Left renal pelvis (tissue), 4 donors: ENCODE measurements at regions not wholly inside any gene's neighbourhood (a gene's known extent, or its start where the extent isn't known, plus 50 kb on each side); places are given as distances from the start of the nearest gene placed in this dataset.
"Not testable (repeated sequence)": the region's sequence is repeated elsewhere in the genome, so short reads cannot be mapped to it uniquely, and the experiment has no call there.

Source experiments
- DNase-seq, 4 donors: peaks; one replicate each; pipeline ENCODE4 v3.0.0-alpha.2; 2013; ENCODE audit warnings: low read depth in 4 of 4, low spot score in 3 of 4

DNA sequence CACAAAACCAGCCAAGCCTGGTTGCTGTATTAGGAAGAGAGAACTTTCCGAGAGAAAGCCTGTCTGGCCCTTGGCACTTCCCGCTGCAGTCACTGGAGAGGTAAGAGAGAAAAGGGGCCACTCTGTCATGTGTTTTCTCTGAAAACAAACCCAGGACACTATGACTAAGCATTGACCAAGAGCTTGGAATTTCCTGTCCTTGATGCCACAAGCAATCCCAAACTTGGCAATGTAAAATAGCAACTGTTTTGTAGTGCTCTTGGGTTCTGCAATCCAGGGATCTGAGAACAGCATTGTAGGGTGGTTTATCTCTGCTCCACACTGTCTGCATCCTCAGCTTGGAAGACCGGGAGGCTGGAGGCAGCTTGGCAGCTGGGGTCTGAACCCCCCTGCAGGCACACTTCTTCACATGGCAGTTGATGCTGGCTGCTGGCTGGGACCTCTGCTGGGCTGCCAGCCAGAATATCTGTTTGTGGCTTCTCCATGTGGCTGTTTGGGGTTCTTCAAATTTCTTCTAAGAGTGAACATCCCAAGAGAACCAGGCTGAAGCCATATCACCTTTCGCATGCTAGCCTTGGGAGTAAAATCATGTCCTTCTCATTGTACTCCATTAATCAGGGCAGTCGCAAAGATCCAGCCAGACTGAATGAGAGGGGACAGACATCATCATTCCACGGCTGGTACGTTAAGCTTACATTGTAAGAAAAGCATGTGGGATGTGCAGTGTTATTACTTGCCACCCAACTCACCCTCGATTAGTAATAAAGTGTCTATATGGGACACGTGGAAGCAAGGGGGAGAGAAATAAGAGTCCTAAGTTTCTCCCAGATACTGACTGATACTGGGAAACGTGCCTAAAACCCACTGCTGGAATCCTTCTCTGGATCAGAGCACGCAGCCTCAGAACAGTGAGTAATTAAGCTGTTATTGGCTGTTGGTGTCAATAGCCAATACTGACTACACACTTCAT lies 537.4 kb upstream of the B3GAT1 start:
- DNase-seq, result no peak

DNA sequence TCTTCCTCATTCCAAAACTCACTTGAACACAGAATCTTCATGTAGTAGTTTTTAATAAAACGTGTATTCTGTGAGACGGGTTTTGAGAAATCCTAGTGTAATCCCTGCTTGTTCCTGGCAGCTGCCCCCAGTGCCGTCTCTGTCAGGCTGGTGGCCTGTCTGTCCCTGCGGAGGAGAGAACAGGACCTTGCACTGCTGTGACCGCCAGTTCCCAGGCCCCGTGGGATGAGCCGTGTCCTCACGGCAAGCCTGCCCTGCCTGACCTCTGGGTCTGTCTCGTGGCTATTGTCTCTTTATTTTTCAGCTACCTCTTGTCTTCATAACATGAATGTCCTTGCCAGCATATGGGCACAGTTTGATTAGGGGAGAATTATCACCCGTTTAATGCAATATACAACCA lies 535.5 kb upstream of the B3GAT1 start:
- DNase-seq, result no peak

GRCh38 chr11:134945993-134946392 lies 534.0 kb upstream of the B3GAT1 start:
- DNase-seq, result no peak

GRCh38 chr11:134944986-134945385 lies 532.9 kb upstream of the B3GAT1 start:
- no peak for DNase-seq

DNA sequence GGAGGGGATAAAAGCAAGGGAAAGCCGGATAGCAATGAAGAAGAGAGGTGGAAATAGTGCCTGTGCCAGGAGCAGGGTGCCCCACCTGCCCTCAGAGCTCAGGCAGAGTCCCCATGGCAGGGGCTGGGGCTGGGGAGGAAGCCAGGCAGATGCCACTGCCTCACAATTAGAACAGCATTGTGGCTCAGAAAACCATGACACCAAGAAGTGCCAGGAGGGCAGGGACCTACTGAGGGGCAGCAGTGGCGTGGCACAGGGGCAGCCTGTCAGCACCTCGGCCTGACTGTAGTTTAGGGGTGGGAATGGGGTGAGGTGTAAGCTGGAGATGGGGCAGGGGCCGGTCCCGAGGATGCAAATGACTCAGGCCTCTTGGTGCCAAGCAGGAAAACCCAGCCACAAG lies 532.1 kb upstream of the B3GAT1 start:
- DNase-seq, result no peak

DNA sequence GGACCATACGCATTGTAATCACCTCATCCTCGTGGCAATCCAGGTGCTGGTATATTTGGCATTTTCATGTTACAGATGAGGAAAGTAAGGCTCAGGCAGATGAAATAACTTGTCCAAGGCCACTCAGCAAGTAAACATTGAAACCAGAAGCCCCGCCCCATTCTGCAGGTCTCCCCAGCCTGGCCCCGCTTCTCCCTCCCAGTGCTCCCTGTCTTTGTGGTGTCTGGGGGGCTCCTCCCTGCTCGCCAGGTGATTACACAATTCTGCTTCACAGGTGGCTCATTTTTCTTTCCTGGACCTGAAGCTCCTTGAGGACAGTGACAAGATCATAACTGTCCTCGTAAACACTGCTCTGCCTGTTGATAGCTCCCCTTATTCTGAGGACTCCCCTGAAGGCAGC lies 531.5 kb upstream of the B3GAT1 start:
- no peak for DNase-seq

GRCh38 chr11:134942681-134943080 lies 530.6 kb upstream of the B3GAT1 start:
- DNase-seq, result no peak

- DNase-seq, result not testable (repeated sequence)
These were observed 530.0 kb upstream of the B3GAT1 start for GRCh38 chr11:134941936-134942600.

DNA sequence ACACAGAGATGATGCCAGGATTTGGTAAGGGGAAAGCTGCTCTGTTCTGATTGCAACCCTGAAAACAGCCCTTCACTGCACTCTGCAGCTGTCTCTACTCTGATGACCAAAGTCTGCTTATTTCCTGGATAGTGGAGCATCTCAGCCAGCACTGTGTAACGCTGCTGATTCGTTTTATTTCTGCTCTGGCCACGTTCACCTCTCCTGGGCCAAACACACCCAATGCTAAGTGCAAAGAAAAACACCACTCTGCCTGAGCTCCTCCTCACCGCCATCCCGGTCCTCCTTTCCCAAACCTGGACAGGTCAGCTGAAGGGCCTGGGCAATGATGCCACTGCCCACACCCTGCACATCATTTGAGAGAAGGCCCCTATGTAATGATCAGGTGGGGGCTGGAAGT lies 529.3 kb upstream of the B3GAT1 start:
- no peak for DNase-seq

- no peak for DNase-seq
These were observed 528.5 kb upstream of the B3GAT1 start for GRCh38 chr11:134940441-134941126.

- no peak for DNase-seq
These were observed 527.9 kb upstream of the B3GAT1 start for GRCh38 chr11:134939905-134940304.

DNA sequence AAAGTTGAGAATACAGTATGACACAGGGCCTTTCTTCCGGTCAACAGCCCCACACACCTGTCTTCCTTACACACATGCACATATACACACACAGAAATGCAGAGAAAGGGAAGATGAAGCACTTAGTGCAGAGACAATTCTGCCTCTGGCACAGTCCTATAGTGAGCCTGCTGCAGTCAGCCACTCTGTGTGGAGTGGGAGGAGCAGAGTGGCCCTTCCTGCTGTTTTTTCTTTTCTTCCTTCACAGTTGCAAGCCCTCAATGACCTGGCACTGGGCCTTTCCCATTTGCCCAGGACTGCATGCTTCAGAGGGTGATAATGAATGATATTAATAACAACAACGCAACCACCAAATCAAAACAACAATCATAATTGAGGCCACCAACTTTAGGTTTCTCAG lies 527.0 kb upstream of the B3GAT1 start:
- no peak for DNase-seq

GRCh38 chr11:134938212-134938611 lies 526.2 kb upstream of the B3GAT1 start:
- DNase-seq, result no peak

DNA sequence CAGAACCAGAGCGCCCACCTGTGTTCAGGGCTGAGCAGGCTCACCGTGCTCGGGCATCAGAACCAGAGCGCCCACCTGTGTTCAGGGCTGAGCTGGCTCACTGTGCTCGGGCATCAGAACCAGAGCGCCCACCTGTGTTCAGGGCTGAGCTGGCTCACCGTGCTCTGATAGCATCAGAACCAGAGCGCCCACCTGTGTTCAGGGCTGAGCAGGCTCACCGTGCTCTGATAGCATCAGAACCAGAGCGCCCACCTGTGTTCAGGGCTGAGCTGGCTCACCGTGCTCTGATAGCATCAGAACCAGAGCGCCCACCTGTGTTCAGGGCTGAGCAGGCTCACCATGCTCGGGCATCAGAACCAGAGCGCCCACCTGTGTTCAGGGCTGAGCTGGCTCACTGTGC lies 525.2 kb upstream of the B3GAT1 start:
- not testable (repeated sequence) for DNase-seq

DNA sequence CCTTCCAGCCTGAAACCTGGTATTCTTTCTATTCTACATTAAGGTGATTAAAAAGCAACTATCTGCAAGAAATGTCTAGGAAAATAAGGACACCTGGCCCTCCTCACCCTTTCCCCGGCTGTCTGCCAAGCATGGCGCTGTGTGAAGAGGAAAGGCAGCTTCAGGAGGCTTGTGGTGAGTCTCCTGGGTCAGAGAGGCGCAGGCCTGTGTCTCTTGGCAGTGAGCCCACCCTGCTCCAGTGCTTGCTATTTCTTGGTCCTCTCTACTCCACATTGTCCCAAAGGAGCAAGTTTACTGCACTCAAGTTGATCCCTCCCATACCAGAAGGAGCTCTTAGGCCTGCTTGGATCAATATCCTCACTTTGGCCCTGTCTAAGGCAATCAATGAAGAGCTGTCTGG lies 520.7 kb upstream of the B3GAT1 start:
- no peak for DNase-seq

DNA sequence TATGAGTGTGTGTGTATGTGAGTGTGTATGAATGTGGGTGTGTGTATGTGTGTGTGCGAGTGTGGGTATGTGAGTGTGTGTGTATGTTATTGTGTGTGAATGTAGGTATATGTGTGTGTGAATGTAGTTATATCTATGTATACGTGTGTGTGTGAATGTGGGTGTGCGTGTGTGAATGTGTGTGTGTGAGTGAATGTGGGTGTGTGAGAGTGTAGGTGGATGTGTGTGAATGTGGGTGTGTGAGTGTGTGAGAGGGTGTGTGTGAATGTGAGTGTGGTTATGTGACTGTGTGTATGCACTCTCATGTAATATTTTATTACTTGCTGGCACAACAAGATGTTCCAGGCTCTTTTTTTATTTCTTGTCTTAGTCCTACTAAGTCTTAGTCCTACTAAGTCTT lies 513.4 kb upstream of the B3GAT1 start:
- no peak for DNase-seq

- DNase-seq, result no peak
These were observed 511.4 kb upstream of the B3GAT1 start for GRCh38 chr11:134923441-134923840.

DNA sequence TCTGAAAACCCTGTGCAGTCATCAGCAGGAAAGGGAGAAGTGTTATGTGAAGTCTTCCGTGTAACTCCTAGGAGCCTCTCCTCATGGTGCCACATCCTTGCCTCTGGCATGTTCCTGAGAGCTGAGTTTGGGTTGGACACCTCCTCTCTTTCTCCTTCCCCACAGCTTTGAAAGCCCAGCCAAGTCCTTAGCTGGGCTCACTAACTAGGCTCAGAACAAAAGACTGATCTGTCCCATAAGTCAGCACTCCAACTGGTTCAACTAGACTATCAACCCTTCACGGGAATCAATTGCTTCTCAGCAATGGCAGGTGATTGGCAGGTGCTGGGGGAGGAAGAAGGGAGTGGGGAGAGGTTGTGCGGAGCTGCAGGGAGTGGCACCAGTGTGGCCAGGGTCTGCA lies 509.9 kb upstream of the B3GAT1 start:
- no peak for DNase-seq

DNA sequence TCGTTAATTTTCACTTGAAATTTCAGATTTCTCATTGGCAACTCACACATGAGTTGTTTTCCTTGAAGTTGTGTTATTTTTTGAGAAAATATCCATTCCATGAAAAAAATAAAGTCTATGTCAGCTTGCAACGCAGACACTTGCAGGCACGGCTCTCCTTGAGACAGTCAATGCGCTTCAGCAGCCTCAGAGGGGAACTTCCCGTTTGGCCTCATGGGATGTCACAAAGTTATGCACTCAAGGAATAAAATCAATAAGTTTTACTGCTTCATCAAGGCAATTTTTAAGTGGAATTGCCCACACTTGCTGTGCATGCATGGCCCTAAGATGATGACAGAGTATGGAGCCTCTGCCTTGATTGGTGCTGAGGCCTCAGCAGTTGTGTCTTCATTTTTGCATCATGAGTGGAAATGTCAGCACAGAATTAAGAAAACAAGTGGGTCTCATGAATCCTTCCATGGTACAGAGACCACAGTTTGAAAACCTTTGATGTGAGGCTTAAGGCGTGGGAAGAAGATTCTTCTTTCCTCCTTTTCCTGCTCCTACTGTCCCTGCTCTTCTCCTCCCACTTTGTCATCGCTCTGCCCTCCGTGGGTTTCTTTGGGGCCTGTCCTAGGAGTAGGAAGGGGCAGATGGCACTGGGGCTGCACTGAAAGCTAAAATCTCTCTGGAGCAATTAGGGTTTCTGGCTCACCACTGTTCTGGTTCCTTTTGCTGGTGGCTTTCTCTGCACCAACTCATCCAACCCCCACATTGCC lies 509.0 kb upstream of the B3GAT1 start:
- DNase-seq, result no peak

DNA sequence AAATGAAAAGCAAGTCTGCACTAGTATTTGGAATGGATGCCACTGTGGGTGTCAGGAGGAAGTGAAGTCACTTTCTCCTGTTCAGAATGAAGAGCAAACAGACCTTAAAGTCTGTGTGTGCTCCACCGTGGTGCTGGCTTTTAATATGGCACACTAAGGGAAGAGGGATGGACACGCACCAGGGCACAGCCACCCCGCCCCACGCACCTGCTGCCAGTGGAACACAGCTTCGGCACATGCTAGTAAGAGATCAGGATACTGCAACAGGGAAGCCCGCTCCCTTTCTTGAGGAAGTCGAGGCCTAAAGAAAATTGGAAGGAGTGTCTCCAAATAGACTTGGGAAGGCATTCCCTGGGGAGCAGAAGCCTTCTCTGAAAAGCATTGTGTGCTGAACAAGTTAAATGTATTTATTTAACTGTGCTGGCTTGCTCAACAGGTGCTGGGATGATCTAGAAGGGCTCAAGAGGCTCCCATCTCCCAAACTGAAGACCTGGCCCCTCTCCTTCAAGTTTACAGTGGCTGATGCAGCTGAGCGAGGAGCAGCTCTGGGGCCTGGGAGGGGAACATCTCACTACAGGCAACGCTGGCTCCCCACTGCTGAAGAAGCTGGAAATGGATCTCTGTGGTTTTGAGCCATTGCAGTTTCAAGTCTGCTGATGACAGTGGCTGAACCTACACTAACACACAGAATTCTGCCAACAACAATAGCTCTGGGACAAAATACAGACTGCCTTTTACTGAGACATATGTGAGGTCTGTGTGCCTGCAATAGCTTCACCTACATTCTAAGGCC lies 504.6 kb upstream of the B3GAT1 start:
- no peak for DNase-seq
